ENCODE measurements at regions not wholly inside any gene's neighbourhood (a gene's known extent, or its start where the extent isn't known, plus 50 kb on each side); places are given as distances from the start of the nearest gene placed in this dataset.
"Not testable (repeated sequence)": the region's sequence is repeated elsewhere in the genome, so short reads cannot be mapped to it uniquely, and the experiment has no call there.

GRCh38 chr16:51287121-51287755 is 136.2 kb upstream of the SALL1 start:
- CTCF ChIA-PET = no interaction called here
- Mint-ChIP-seq H3K4me3 (no peak overlapping the region), H3K27me3 (no peaks in the 10 kb centered on the region), H3K9me3 (ENCODE audit: low read depth) (no peaks in the 10 kb centered on the region), H3K4me1 (no peaks in the 10 kb centered on the region), H3K27ac (no peak overlapping the region), H3K36me3 (no peaks in the 10 kb centered on the region)
- DNase-seq (no peak), ATAC-seq (no peak)

GRCh38 chr16:51286272-51286671 is 135.2 kb upstream of the SALL1 start:
- CTCF ChIA-PET = no interaction called here
- DNase-seq (no peak), ATAC-seq (no peak)
- no peaks in the 10 kb centered on the region for H3K27me3 Mint-ChIP-seq
- no peaks in the 10 kb centered on the region for H3K36me3 Mint-ChIP-seq
- no peak overlapping the region for H3K4me3 Mint-ChIP-seq
- H3K9me3 Mint-ChIP-seq (ENCODE audit: low read depth) = no peaks in the 10 kb centered on the region
- H3K27ac Mint-ChIP-seq = no peak overlapping the region
- no peaks in the 10 kb centered on the region for H3K4me1 Mint-ChIP-seq

GRCh38 chr16:51276336-51276735 is 125.3 kb upstream of the SALL1 start:
- ATAC-seq (no peak), DNase-seq (no peak)
- H3K27me3 Mint-ChIP-seq = no peaks in the 10 kb centered on the region
- H3K36me3 Mint-ChIP-seq = no peaks in the 10 kb centered on the region
- H3K4me3 Mint-ChIP-seq = no peak overlapping the region
- H3K4me1 Mint-ChIP-seq = no peaks in the 10 kb centered on the region
- peaks cover 11% of the 10 kb centered on the region for H3K9me3 Mint-ChIP-seq (ENCODE audit: low read depth)
- no peak overlapping the region for H3K27ac Mint-ChIP-seq
- CTCF ChIA-PET = no interaction called here

- no peaks in the 10 kb centered on the region for H3K36me3 Mint-ChIP-seq
- ATAC-seq (no peak), DNase-seq (no peak)
- peaks cover 8% of the 10 kb centered on the region for H3K9me3 Mint-ChIP-seq (ENCODE audit: low read depth)
- H3K4me3 Mint-ChIP-seq = no peak overlapping the region
- H3K27ac Mint-ChIP-seq = no peak overlapping the region
- no peaks in the 10 kb centered on the region for H3K4me1 Mint-ChIP-seq
- no peaks in the 10 kb centered on the region for H3K27me3 Mint-ChIP-seq
- CTCF ChIA-PET = no interaction called here
These were observed 121.3 kb upstream of the SALL1 start for GRCh38 chr16:51272420-51272819.

GRCh38 chr16:51271156-51271701 is 120.2 kb upstream of the SALL1 start:
- Mint-ChIP-seq H3K27ac (no peak overlapping the region), H3K4me3 (no peak overlapping the region), H3K36me3 (no peaks in the 10 kb centered on the region), H3K4me1 (no peaks in the 10 kb centered on the region), H3K27me3 (no peaks in the 10 kb centered on the region), H3K9me3 (ENCODE audit: low read depth) (peaks cover 8% of the 10 kb centered on the region)
- CTCF ChIA-PET = no interaction called here
- DNase-seq = no peak
- ATAC-seq = no peak

GRCh38 chr16:51268237-51268636 is 117.2 kb upstream of the SALL1 start:
- ATAC-seq = no peak
- H3K4me1 Mint-ChIP-seq = no peaks in the 10 kb centered on the region

GRCh38 chr16:51267681-51268080 is 116.6 kb upstream of the SALL1 start:
- Mint-ChIP-seq H3K4me3 (no peak overlapping the region), H3K4me1 (no peaks in the 10 kb centered on the region), H3K36me3 (no peaks in the 10 kb centered on the region), H3K9me3 (ENCODE audit: low read depth) (peaks cover 10% of the 10 kb centered on the region), H3K27ac (no peak overlapping the region), H3K27me3 (no peaks in the 10 kb centered on the region)
- CTCF ChIA-PET = no interaction called here
- DNase-seq (no peak), ATAC-seq (no peak)

More at GRCh38 chr16:51268237-51268636, 117.2 kb upstream of the SALL1 start:
- H3K27ac Mint-ChIP-seq = no peak overlapping the region
- CTCF ChIA-PET = no interaction called here
- peaks cover 10% of the 10 kb centered on the region for H3K9me3 Mint-ChIP-seq (ENCODE audit: low read depth)
- DNase-seq = no peak
- no peaks in the 10 kb centered on the region for H3K27me3 Mint-ChIP-seq
- H3K4me3 Mint-ChIP-seq = no peak overlapping the region
- no peaks in the 10 kb centered on the region for H3K36me3 Mint-ChIP-seq

GRCh38 chr16:51262428-51262827 is 111.4 kb upstream of the SALL1 start:
- no peak for DNase-seq
- CTCF ChIA-PET = no interaction called here
- Mint-ChIP-seq H3K4me1 (no peaks in the 10 kb centered on the region), H3K36me3 (no peaks in the 10 kb centered on the region), H3K27ac (no peak overlapping the region), H3K27me3 (no peaks in the 10 kb centered on the region), H3K9me3 (ENCODE audit: low read depth) (peaks cover 15% of the 10 kb centered on the region), H3K4me3 (no peak overlapping the region)
- ATAC-seq = no peak

- no peaks in the 10 kb centered on the region for H3K4me1 Mint-ChIP-seq
- H3K27me3 Mint-ChIP-seq = no peaks in the 10 kb centered on the region
- peaks cover 15% of the 10 kb centered on the region for H3K9me3 Mint-ChIP-seq (ENCODE audit: low read depth)
- ATAC-seq (no peak), DNase-seq (no peak)
- no peaks in the 10 kb centered on the region for H3K36me3 Mint-ChIP-seq
- H3K27ac Mint-ChIP-seq = no peak overlapping the region
- H3K4me3 Mint-ChIP-seq = no peak overlapping the region
- CTCF ChIA-PET = no interaction called here
These were observed 110.8 kb upstream of the SALL1 start for GRCh38 chr16:51261919-51262318.

- peaks cover 6% of the 10 kb centered on the region for H3K9me3 Mint-ChIP-seq (ENCODE audit: low read depth)
- CTCF ChIA-PET = interaction anchor here (0.6 to 0.8 kb wide), 2 partner anchors 352 to 559 kb away, joined by 3 read pairs; no protein-coding TSS in a partner anchor
- ATAC-seq = no peak
- H3K4me3 Mint-ChIP-seq = no peak overlapping the region
- no peaks in the 10 kb centered on the region for H3K36me3 Mint-ChIP-seq
- H3K27ac Mint-ChIP-seq = no peak overlapping the region
- no peaks in the 10 kb centered on the region for H3K4me1 Mint-ChIP-seq
- no peaks in the 10 kb centered on the region for H3K27me3 Mint-ChIP-seq
- DNase-seq = no peak
These were observed 104.4 kb upstream of the SALL1 start for GRCh38 chr16:51255349-51255972.

GRCh38 chr16:51254390-51254789 is 103.3 kb upstream of the SALL1 start:
- H3K4me3 Mint-ChIP-seq; H3K36me3 Mint-ChIP-seq; DNase-seq; ATAC-seq; H3K27me3 Mint-ChIP-seq; CTCF ChIA-PET; H3K27ac Mint-ChIP-seq; H3K9me3 Mint-ChIP-seq (ENCODE audit: low read depth); H3K4me1 Mint-ChIP-seq: not testable (repeated sequence)

GRCh38 chr16:51248217-51248616 is 97.1 kb upstream of the SALL1 start:
- peaks cover 5% of the 10 kb centered on the region for H3K9me3 Mint-ChIP-seq (ENCODE audit: low read depth)
- no peaks in the 10 kb centered on the region for H3K4me1 Mint-ChIP-seq
- H3K27ac Mint-ChIP-seq = no peak overlapping the region
- no peak overlapping the region for H3K4me3 Mint-ChIP-seq
- ATAC-seq (no peak), DNase-seq (no peak)
- H3K27me3 Mint-ChIP-seq = no peaks in the 10 kb centered on the region
- CTCF ChIA-PET = no interaction called here
- H3K36me3 Mint-ChIP-seq = no peaks in the 10 kb centered on the region

- CTCF ChIA-PET = no interaction called here
- no peaks in the 10 kb centered on the region for H3K36me3 Mint-ChIP-seq
- DNase-seq = no peak
These were observed 94.6 kb upstream of the SALL1 start for GRCh38 chr16:51245658-51245995.

GRCh38 chr16:51244887-51245657 is 94.0 kb upstream of the SALL1 start:
- no peak overlapping the region for H3K4me3 Mint-ChIP-seq
- no peaks in the 10 kb centered on the region for H3K36me3 Mint-ChIP-seq
- DNase-seq (no peak), ATAC-seq (no peak)
- CTCF ChIA-PET = no interaction called here
- no peaks in the 10 kb centered on the region for H3K27me3 Mint-ChIP-seq
- H3K4me1 Mint-ChIP-seq = no peaks in the 10 kb centered on the region
- no peak overlapping the region for H3K27ac Mint-ChIP-seq
- peaks cover 6% of the 10 kb centered on the region for H3K9me3 Mint-ChIP-seq (ENCODE audit: low read depth)

More at GRCh38 chr16:51245658-51245995, 94.6 kb upstream of the SALL1 start:
- Mint-ChIP-seq H3K9me3 (ENCODE audit: low read depth) (peaks cover 5% of the 10 kb centered on the region), H3K4me1 (no peaks in the 10 kb centered on the region), H3K27me3 (no peaks in the 10 kb centered on the region), H3K27ac (no peak overlapping the region), H3K4me3 (no peak overlapping the region)
- no peak for ATAC-seq

Data from activated CD8-positive, alpha-beta memory T cell treated with anti-CD3 and anti-CD28 coated beads, Interleukin-2, amount 10 ng/mL, durations not matched to agents 7 days and 5 days (primary cell).